HCT116 (cell line): ENCODE measurements at regions not wholly inside any gene's neighbourhood (a gene's known extent, or its start where the extent isn't known, plus 50 kb on each side); places are given as distances from the start of the nearest gene placed in this dataset.

Source experiments
- CTCF ChIP-seq, 3 experiments: fragments of 200-600 bp in 1 of 3; sonication (generic) in 1 of 3; IDR thresholded peaks in 2 of 3; conservative IDR thresholded peaks in 1 of 3; 2 replicates each; pipeline ENCODE4 v1.5.1; 2012 to 2017; ENCODE audit warnings: low read depth in 2 of 3, low read length in 2 of 3, antibody characterized with exemption in 1 of 3, borderline replicate concordance in 1 of 3, control low read depth in 1 of 3, mild to moderate bottlenecking in 1 of 3, mixed read lengths in 1 of 3, mixed run types in 1 of 3, moderate library complexity in 1 of 3; ENCODE audit not compliant: insufficient read depth in 1 of 3
- FOSL1 ChIP-seq: IDR thresholded peaks from 2 replicates; pipeline ENCODE4 v1.6.1; 2012; ENCODE audit warnings: low read depth
- POLR2A ChIP-seq: IDR thresholded peaks from 2 replicates; pipeline ENCODE4 v1.7.0; 2011; ENCODE audit warnings: borderline replicate concordance; ENCODE audit not compliant: insufficient read depth, insufficient read length; ENCODE audit errors: extremely low read depth
- POLR2AphosphoS5 ChIP-seq: IDR thresholded peaks from 2 replicates; pipeline ENCODE4 v1.6.1; 2011; ENCODE audit warnings: mild to moderate bottlenecking, low read depth, low read length, moderate library complexity

- no peak for TF ChIP-seq CTCF (IDR thresholded peaks at IDR 0.05 in 2 of 3, conservative IDR thresholded peaks at IDR 0.05 in 1 of 3; ENCODE audit: borderline replicate concordance in 1 of 3, insufficient read depth in 1 of 3, low read depth in 2 of 3, low read length in 2 of 3)
- no peak for TF ChIP-seq POLR2AphosphoS5
- no peak for TF ChIP-seq POLR2A
- TF ChIP-seq FOSL1 = no peak
These were observed 1157.4 kb upstream of the AUTS2 start for GRCh38 chr7:68440866-68441265.
